ENCODE measurements at regions not wholly inside any gene's neighbourhood (a gene's known extent, or its start where the extent isn't known, plus 50 kb on each side); places are given as distances from the start of the nearest gene placed in this dataset.

- WGBS, 2 donors, result 72 to 86% methylated on average over 1 of the region's 1 CpG
- Histone ChIP-seq H3K36me3 (no peaks in the 10 kb centered on the region), H3K9me3 (no peaks in the 10 kb centered on the region), H3K4me1 (peaks cover 0 to 12% (median 0%) of the 10 kb centered on the region in 3 donors), H3K4me3 (no peak overlapping the region), H3K27me3 (no peaks in the 10 kb centered on the region), H3K27ac (no peak overlapping the region)
- intact Hi-C loops (cut with DNase I), result no loop called here
- no peak for DNase-seq
- TF ChIP-seq POLR2A (IDR thresholded peaks at IDR 0.05), result no peak
- TF ChIP-seq CTCF (IDR thresholded peaks at IDR 0.05), result no peak
Measured at GRCh38 chr1:218702775-218703174, 357.6 kb downstream of the TGFB2 start.

DNA sequence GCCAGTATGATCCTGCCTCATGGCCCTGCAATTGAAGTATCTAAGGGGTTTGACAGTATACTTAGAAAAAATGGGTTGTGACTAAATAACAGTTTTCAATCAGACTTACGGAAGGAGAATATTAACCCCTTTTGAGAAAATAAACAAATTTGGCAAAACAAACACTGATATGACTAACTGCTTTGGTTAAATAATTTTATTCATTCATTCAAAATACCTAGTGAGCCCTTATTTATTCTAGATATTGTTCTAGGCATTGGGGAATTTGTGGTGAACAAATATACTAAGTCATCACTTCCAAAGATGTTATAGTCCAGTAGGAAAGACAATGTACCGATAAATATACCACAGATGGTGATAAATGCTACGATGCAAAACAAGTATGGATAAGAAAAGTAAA, 358.7 kb downstream of the TGFB2 start:
- Histone ChIP-seq H3K4me1 (peaks cover 0 to 12% (median 0%) of the 10 kb centered on the region in 3 donors), H3K27me3 (no peaks in the 10 kb centered on the region), H3K4me3 (no peak overlapping the region), H3K36me3 (no peaks in the 10 kb centered on the region), H3K27ac (no peak overlapping the region), H3K9me3 (no peaks in the 10 kb centered on the region)
- 89 to 92% methylated on average over 3 of the region's 3 CpGs for WGBS, 2 donors
- no peak for TF ChIP-seq POLR2A (IDR thresholded peaks at IDR 0.05)
- TF ChIP-seq CTCF (IDR thresholded peaks at IDR 0.05), result no peak
- DNase-seq, result no peak
- intact Hi-C loops (cut with DNase I), result no loop called here

- intact Hi-C loops (cut with DNase I), result no loop called here
- WGBS, 2 donors, result 73 to 88% methylated on average over 2 of the region's 2 CpGs
- H3K27ac ChIP-seq, result no peak overlapping the region
Measured at GRCh38 chr1:218705391-218705790, 360.3 kb downstream of the TGFB2 start.

DNA sequence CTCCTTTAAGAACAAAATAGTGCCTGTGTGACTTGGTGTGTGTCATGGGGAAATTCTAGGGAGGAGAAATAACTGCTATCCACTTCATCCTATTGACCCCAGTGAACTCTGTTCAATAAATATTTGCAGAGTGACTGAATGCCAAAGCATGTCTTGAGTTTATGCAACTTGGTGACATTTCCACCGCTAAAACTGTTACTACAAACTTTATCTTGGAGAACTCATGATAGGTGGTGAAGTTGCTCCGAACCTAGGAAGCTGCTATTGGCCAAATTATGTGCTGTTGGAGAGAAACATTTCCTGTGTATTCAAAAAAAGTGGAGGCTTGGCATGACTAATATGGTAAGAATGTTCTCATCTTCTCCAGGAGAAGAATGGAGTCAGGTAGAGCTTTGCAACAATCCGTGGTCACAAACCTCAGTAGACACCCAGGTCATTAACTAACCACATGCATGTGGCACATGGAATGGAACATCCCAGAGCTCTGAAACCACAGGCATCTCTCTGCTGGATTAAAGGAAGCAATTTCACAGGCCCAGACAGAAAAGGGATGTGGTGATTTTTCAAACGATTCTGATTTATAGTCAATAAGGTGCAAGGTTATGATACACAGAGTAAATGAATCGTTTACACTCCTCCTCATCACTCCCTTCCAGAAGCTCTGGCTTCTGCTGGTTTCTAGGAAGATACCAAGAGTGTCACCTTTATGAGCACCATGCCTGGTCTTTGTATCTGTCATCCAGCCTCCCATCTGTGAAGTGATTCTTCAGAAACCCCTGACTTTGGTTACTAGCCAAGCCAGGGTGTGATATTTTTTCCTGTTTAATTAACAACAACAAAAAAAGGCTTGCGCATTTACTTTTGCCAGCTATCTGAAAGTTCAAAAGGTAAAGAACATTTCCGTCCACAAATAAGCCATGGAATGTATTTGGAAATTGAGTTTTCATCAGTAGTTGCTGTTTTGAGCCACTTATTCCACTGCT, 361.1 kb downstream of the TGFB2 start:
- H3K4me1 ChIP-seq, result peaks cover 0 to 12% (median 0%) of the 10 kb centered on the region in 3 donors
- intact Hi-C loops (cut with DNase I), result no loop called here
- H3K27me3 ChIP-seq, result no peaks in the 10 kb centered on the region
- H3K36me3 ChIP-seq, result no peaks in the 10 kb centered on the region
- WGBS, 2 donors, result 40 to 41% methylated on average over 7 of the region's 7 CpGs
- no peaks in the 10 kb centered on the region for H3K9me3 ChIP-seq
- no peak overlapping the region for H3K27ac ChIP-seq
- H3K4me3 ChIP-seq, result no peak overlapping the region
- no peak for DNase-seq
- no peak for TF ChIP-seq POLR2A (IDR thresholded peaks at IDR 0.05)
- no peak for TF ChIP-seq CTCF (IDR thresholded peaks at IDR 0.05)

More at GRCh38 chr1:218705391-218705790, 360.3 kb downstream of the TGFB2 start:
- no peak for TF ChIP-seq CTCF (IDR thresholded peaks at IDR 0.05)
- TF ChIP-seq POLR2A (IDR thresholded peaks at IDR 0.05), result no peak
- no peaks in the 10 kb centered on the region for H3K9me3 ChIP-seq
- H3K36me3 ChIP-seq, result no peaks in the 10 kb centered on the region
- no peak for DNase-seq
- H3K4me3 ChIP-seq, result no peak overlapping the region
- no peaks in the 10 kb centered on the region for H3K27me3 ChIP-seq
- H3K4me1 ChIP-seq, result peaks cover 0 to 12% (median 0%) of the 10 kb centered on the region in 3 donors

DNA sequence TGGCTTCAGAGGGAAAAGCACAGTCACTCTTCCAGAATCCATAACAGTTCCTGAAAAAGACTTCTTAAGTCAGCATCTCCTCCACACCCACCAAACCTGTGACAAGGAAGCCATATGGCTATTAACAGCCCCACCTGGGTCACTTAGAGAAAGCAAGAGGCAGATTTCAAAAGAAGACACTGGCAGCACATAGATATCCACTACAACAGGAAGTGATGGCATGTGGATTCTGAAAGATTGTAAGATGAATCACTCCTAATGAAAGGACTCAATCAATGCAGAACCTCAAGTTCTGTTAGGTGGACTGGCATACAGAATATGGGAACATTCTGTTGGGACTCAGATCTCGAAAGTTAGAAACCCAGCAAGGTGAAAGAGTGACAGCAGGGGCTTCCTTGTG, 365.9 kb downstream of the TGFB2 start:
- TF ChIP-seq CTCF (IDR thresholded peaks at IDR 0.05), result no peak
- no peak for TF ChIP-seq POLR2A (IDR thresholded peaks at IDR 0.05)
- no peak for DNase-seq
- H3K4me1 ChIP-seq, result peaks cover 0 to 9% (median 0%) of the 10 kb centered on the region in 3 donors
- H3K27me3 ChIP-seq, result no peaks in the 10 kb centered on the region
- 73 to 100% methylated on average over 1 of the region's 1 CpG for WGBS, 2 donors
- intact Hi-C loops (cut with DNase I), result no loop called here
- H3K9me3 ChIP-seq, result no peaks in the 10 kb centered on the region
- no peaks in the 10 kb centered on the region for H3K36me3 ChIP-seq
- H3K27ac ChIP-seq, result no peak overlapping the region
- H3K4me3 ChIP-seq, result no peak overlapping the region

Data from esophagus squamous epithelium (tissue), 5 donors.